22Rv1 (cell line): ENCODE measurements at regions not wholly inside any gene's neighbourhood (a gene's known extent, or its start where the extent isn't known, plus 50 kb on each side); places are given as distances from the start of the nearest gene placed in this dataset.

Experiments
- H3K27ac ChIP-seq: fragments of 450-650 bp; 2 replicates; pipeline ENCODE4 v1.5.1; 2017
- ZFX ChIP-seq: fragments of 450-650 bp; IDR thresholded peaks from 2 replicates; pipeline ENCODE4 v1.6.1; 2017; ENCODE audit warnings: antibody characterized with exemption, borderline replicate concordance
- TF ChIP-seq, protein P1 (sequence below): fragments of 450-650 bp; IDR thresholded peaks from 2 replicates; pipeline ENCODE4 v1.5.1; 2017; ENCODE audit warnings: mild to moderate bottlenecking

DNA sequence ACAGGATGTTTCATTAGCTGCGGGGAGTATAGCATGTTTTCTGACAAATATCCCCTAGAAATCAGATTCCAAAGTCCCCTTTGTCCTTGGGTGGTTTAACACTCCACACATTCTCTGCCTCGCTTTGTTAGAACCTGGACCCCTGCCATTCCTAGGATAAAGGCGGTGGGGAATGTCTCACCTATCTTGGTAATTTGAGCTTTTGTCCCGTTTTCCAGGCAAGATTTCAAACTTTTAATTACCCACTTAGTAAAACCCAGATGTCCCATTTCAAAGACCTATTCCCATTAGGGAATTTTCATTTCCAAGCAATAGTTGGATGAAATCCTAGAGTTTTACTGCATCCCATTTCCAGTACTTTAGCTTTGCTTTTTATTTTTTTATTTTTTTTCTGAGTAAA lies 501.0 kb upstream of the MAP3K7 start:
- no peak for TF ChIP-seq ZFX
- TF ChIP-seq, protein P1, sequence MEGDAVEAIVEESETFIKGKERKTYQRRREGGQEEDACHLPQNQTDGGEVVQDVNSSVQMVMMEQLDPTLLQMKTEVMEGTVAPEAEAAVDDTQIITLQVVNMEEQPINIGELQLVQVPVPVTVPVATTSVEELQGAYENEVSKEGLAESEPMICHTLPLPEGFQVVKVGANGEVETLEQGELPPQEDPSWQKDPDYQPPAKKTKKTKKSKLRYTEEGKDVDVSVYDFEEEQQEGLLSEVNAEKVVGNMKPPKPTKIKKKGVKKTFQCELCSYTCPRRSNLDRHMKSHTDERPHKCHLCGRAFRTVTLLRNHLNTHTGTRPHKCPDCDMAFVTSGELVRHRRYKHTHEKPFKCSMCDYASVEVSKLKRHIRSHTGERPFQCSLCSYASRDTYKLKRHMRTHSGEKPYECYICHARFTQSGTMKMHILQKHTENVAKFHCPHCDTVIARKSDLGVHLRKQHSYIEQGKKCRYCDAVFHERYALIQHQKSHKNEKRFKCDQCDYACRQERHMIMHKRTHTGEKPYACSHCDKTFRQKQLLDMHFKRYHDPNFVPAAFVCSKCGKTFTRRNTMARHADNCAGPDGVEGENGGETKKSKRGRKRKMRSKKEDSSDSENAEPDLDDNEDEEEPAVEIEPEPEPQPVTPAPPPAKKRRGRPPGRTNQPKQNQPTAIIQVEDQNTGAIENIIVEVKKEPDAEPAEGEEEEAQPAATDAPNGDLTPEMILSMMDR = no peak
- no peak overlapping the region for H3K27ac ChIP-seq

DNA sequence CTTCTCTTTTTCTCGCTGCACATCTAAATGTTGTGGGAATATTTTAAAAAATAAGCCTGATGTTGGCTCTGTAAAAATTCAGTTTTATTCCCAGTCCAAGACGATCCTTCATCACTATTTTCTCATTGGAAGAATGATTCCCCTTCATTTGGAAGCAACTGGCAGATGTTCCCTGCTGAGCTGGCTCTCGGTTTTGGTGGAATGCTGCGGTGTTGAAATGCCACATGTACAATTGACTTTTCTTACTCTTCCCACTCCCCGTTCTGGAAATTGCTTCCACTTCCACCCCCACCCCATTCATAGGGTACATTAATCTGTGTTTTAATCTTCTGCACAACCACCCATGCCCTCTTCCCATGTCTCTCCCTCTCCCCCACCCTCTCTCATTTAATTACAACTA lies 496.3 kb upstream of the MAP3K7 start:
- TF ChIP-seq ZFX = no peak
- TF ChIP-seq, protein P1 = no peak
- H3K27ac ChIP-seq = no peak overlapping the region

DNA sequence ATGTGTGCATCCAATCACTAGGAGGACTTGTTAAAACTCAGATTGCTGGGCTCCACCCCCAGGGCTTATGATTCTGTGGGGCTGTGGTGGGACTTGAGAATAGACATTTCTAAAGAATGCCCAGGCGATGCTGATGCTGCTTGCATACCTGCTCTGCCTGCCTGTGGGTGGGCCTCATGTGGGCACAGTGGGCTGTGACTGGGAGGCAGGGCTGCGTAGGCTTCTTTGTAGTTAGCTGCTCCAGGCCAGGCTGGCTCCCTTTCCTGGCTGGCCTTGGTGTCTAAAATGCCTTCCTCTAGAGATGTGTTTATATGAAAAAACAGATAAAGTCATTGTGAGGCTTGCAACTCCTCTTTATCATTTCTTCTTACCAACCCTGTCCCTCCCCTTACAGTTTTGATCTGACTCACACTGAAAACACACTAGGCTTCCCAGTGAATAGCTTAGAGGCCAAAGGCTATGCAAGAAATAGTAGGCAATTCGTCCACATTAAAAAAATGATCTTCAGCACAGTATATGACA lies 495.5 kb upstream of the MAP3K7 start:
- H3K27ac ChIP-seq = no peak overlapping the region
- TF ChIP-seq, protein P1 = no peak
- no peak for TF ChIP-seq ZFX

DNA sequence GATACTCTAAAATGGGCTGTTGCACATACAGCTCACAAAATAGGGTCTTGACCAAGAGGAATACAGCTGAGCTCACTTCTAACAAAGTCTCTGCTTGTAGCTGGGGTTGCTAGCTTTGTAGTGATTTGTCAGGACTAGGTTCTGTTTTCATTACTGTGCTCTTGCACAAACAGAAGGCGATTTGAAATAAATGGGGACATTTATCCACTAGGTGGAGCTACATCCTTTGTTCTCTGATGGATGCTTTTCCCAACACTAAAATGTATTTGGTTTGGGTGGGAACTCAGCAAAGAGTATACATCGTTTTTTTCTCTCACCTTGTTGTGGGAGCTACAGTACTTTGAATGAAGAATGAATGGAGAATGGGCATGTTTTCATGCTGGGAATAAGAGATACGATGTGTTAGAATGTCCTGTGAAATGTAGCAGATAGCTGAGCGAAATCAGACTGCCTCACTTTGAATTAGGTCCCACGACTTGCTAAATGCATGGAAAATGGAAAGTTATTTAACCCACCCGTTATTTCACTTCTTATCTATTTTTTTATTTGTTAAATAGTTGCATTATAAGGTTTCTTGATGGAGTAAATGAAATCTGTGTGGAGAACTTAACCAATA lies 494.7 kb upstream of the MAP3K7 start:
- TF ChIP-seq ZFX = no peak
- TF ChIP-seq, protein P1 = peak; percentile 79
- H3K27ac ChIP-seq = no peak overlapping the region

DNA sequence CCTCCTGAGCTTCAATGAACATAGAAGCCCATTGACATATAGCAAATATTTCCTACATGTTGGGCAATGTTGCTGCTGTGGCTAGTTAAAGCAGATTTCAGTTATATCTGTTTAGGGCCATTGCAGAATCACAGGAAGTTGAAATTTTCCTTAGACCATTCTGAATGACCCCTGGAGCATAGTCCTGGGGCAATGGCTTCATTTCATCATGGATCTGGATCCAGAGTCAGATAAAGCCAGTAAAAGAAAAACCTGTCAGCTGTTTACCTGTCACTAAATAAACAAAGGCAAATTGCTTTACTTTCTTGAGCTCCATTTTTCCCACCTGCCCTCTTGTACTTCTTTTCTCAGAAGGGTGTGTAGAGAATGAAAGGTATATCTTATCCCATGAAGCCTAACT lies 494.0 kb upstream of the MAP3K7 start:
- H3K27ac ChIP-seq = no peak overlapping the region
- TF ChIP-seq, protein P1 = no peak
- no peak for TF ChIP-seq ZFX

DNA sequence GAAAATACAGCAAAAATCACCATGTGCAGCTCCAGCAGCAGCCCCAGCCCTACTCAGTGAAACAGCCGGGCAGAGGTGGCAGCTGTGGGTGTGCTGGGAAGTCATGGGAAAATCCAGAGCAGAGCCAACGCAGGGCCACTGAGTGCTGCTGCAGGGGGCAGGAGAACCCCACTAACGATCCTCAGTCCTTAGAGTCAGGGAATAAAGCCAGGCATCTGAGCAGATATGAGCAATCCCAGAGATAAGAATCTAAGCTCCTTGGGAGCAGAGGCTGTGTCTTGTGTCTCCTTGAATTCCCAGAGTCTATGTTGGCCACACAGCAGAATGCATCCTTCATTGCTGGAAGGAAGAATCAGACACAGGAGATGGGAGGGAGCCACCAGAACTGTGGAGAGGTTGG lies 493.1 kb upstream of the MAP3K7 start:
- no peak overlapping the region for H3K27ac ChIP-seq
- no peak for TF ChIP-seq ZFX
- TF ChIP-seq, protein P1 = no peak

DNA sequence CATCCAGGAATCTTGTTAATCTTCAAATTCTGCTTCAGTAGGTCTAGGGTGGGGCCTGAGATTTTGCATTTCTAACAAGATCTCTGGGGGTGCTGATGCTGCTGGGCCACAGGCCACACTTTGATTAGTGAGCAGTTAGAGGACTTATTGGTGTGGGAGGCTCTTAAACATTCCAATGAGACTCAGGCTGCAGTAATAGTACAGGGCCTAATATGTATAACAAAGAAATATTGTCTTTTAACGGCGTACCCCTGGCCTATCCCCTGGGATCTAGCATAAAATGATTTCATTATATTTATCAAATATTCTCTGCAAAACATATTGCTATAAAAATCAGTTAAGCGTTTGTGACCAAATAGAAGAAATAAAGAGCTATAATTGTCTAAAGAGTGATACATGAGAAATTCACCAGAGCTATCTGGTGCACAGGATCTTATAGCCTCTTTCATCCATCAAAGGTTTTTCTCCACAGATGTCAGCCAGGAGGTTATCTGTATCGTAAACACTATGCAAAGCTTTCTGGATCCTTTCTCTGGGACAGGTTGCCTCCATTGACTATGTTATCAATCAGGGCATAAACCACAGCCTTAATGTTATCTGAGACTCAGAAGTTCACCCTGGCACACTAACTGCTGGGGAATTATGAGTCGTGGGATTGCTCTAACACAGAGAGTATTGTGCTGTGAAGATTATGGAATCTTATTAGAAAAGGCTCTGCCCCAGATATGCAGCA lies 488.5 kb upstream of the MAP3K7 start:
- TF ChIP-seq ZFX = no peak
- TF ChIP-seq, protein P1 = no peak
- H3K27ac ChIP-seq = no peak overlapping the region
